ENCODE measurements at regions not wholly inside any gene's neighbourhood (a gene's known extent, or its start where the extent isn't known, plus 50 kb on each side); places are given as distances from the start of the nearest gene placed in this dataset.
"Not testable (repeated sequence)": the region's sequence is repeated elsewhere in the genome, so short reads cannot be mapped to it uniquely, and the experiment has no call there.

DNA sequence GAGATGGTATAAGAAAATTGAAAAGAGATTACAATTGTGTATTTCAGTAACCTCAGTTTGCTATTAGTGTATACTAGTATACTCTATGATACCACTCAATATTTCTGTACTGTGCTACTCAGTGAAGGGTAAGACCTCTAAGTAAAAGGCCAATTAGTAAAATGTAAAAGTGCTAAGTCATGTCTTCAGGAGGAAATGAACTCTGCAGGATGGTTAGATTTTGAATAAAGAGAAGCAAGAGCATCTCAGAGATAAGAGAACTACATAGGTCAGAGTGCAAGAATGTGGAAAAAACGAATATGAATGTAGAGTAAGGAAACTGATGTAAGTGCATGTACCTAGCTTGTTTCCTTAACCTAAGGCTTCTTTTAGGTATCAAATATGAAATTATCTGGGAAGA is 796.6 kb upstream of the GBE1 start:
- Histone ChIP-seq H3K4me1 (no peaks in the 10 kb centered on the region), H3K4me3 (no peak overlapping the region), H3K27ac (no peak overlapping the region), H3K9me3 (no peaks in the 10 kb centered on the region), H3K27me3 (no peaks in the 10 kb centered on the region), H3K36me3 (no peaks in the 10 kb centered on the region)
- TF ChIP-seq, protein P1, sequence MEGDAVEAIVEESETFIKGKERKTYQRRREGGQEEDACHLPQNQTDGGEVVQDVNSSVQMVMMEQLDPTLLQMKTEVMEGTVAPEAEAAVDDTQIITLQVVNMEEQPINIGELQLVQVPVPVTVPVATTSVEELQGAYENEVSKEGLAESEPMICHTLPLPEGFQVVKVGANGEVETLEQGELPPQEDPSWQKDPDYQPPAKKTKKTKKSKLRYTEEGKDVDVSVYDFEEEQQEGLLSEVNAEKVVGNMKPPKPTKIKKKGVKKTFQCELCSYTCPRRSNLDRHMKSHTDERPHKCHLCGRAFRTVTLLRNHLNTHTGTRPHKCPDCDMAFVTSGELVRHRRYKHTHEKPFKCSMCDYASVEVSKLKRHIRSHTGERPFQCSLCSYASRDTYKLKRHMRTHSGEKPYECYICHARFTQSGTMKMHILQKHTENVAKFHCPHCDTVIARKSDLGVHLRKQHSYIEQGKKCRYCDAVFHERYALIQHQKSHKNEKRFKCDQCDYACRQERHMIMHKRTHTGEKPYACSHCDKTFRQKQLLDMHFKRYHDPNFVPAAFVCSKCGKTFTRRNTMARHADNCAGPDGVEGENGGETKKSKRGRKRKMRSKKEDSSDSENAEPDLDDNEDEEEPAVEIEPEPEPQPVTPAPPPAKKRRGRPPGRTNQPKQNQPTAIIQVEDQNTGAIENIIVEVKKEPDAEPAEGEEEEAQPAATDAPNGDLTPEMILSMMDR (IDR thresholded peaks at IDR 0.05), result no peak
- no peak for TF ChIP-seq POLR2A (IDR thresholded peaks at IDR 0.05)
- DNase-seq, result no peak

DNA sequence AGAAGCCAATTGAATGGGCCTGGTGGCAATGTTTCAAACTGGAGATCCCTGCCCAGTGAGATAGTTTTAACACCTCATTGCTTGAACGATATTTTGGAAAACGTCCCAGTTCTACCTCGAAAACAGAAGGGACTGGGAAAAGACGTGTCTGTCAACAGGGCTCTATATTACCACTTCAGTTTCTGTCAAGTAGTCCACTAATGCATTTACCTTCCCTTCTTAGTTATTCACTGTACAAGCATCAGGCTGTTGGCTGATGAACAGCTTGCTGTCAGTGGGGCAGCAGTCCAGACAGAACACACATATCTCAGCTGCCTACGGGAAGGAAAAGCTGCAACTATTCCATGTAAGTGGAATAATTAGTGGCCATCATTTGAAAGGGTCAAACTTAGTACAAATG is 794.7 kb upstream of the GBE1 start:
- Histone ChIP-seq H3K9me3 (no peaks in the 10 kb centered on the region), H3K36me3 (no peaks in the 10 kb centered on the region), H3K4me3 (no peak overlapping the region), H3K4me1 (no peaks in the 10 kb centered on the region), H3K27me3 (no peaks in the 10 kb centered on the region), H3K27ac (no peak overlapping the region)
- TF ChIP-seq, protein P1 (IDR thresholded peaks at IDR 0.05), result no peak
- TF ChIP-seq POLR2A (IDR thresholded peaks at IDR 0.05), result no peak
- no peak for DNase-seq

- H3K27me3 ChIP-seq, H3K4me1 ChIP-seq, H3K4me3 ChIP-seq, H3K36me3 ChIP-seq, H3K9me3 ChIP-seq, DNase-seq, H3K27ac ChIP-seq: not testable (repeated sequence)
Observed at GRCh38 chr3:82542556-82542955, 781.1 kb upstream of the GBE1 start.

DNA sequence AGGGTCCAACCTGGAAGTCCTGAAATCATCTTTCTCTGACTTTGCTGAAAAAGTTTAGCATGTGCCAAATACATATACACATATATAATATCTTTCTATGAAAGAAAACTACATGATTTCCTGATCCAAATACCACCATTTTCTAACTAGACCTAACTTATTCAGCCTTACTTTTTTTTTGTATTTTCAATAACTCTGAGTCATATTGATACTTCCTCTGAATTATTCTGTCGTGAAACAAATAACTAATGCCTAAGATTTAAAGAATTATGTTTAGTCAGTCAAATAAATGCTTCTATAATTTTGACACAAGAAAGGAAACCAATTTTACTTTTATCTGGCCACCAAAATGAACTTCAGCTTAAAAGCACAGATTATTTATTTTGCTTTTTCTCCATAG is 760.2 kb upstream of the GBE1 start:
- Histone ChIP-seq H3K4me3 (no peak overlapping the region), H3K27ac (no peak overlapping the region), H3K36me3 (no peaks in the 10 kb centered on the region), H3K9me3 (no peaks in the 10 kb centered on the region), H3K4me1 (no peaks in the 10 kb centered on the region), H3K27me3 (no peaks in the 10 kb centered on the region)
- no peak for DNase-seq
- TF ChIP-seq POLR2A (IDR thresholded peaks at IDR 0.05), result no peak
- TF ChIP-seq, protein P1 (IDR thresholded peaks at IDR 0.05), result no peak

DNA sequence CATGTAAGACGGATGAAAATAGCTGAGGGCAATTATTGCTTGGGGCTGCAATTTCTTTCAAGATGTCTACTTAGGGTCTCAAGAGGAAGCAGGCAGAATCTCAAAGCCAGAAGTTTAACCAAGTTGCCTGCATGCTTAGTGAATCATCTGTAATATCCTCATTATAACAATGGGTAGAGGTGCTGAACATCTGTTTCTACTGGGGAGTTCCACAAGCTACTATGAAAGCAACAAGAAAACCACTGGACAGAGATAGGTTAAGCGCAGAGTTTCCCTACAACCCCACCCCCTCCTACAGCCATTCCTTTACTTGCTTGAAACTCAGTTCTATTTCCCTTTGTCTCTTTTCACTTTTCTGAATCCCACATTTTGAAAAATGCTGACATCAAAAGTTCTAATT is 759.4 kb upstream of the GBE1 start:
- Histone ChIP-seq H3K9me3 (no peaks in the 10 kb centered on the region), H3K36me3 (no peaks in the 10 kb centered on the region), H3K4me1 (no peaks in the 10 kb centered on the region), H3K4me3 (no peak overlapping the region), H3K27me3 (no peaks in the 10 kb centered on the region), H3K27ac (no peak overlapping the region)
- TF ChIP-seq, protein P1 (IDR thresholded peaks at IDR 0.05), result no peak
- TF ChIP-seq POLR2A (IDR thresholded peaks at IDR 0.05), result no peak
- DNase-seq, result no peak

DNA sequence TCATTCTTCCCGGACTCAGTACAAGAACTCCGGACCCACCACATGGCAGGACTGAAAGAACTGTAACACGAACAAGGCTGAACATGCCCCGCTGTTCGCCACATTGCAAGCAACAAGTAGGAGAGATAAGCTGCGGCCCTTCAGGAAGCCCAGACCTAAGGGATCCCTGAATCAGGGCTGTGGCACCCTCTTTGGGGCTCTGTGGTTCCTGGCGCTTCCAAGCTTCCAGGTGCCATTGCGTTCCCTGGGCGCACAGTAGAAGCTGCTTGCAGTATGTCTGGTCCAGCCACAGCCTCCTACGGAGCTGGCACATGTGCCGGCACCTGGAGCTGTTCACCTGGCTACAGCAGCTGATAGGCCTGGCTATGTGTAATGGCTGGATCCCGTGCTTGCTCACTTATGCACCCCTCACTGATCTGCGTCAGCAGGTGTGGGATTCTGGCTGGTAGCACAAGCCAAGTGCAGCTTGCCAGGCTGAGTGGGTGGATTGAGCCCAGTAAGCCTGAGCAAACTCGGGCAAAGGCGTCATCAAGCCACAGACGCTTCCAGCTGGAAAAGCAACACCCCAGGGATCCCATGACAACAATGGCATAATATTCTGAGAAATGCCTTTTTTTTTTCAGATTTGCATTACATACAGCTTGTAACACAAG is 748.6 kb upstream of the GBE1 start:
- H3K36me3 ChIP-seq, result no peaks in the 10 kb centered on the region
- H3K4me1 ChIP-seq, result no peaks in the 10 kb centered on the region
- H3K4me3 ChIP-seq, result no peak overlapping the region
- no peaks in the 10 kb centered on the region for H3K27me3 ChIP-seq
- no peak overlapping the region for H3K27ac ChIP-seq
- peak in 1 of 3 donors; percentile 25 for DNase-seq
- TF ChIP-seq, protein P1 (IDR thresholded peaks at IDR 0.05), result no peak
- no peak for TF ChIP-seq POLR2A (IDR thresholded peaks at IDR 0.05)
- no peaks in the 10 kb centered on the region for H3K9me3 ChIP-seq

All from Peyer's patch (tissue), 4 donors.